ENCODE measurements at regions not wholly inside any gene's neighbourhood (a gene's known extent, or its start where the extent isn't known, plus 50 kb on each side); places are given as distances from the start of the nearest gene placed in this dataset.
"Not testable (repeated sequence)": the region's sequence is repeated elsewhere in the genome, so short reads cannot be mapped to it uniquely, and the experiment has no call there.

DNA sequence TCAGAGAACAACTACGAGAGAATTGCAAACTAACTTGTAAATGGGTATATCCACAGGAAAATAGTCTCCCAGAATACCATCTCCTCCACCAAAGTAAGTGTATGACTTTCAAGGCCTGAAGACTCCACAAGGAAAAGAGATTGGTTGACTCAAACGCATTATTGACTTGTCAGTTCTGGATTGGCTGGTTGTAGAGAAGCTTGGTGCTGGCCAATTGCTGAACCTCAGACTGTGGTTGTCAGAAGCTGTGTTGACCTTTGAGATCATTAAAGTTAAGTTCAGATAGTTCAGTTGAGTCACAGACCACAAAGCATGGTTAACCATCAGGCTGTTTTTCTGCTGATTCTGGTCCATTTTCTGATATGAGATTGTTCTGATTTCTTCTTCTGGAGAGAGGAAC is 388.3 kb downstream of the BMP2 start:
- Histone ChIP-seq H3K36me3 (ENCODE audit: insufficient read depth, low read length) (no peaks in the 10 kb centered on the region), H3K9me3 (ENCODE audit: control insufficient read depth, insufficient read depth, low read length) (no peaks in the 10 kb centered on the region), H3K9ac (ENCODE audit: low read depth, low read length) (no peak overlapping the region), H3K4me1 (ENCODE audit: insufficient read depth, low read length) (no peaks in the 10 kb centered on the region)

DNA sequence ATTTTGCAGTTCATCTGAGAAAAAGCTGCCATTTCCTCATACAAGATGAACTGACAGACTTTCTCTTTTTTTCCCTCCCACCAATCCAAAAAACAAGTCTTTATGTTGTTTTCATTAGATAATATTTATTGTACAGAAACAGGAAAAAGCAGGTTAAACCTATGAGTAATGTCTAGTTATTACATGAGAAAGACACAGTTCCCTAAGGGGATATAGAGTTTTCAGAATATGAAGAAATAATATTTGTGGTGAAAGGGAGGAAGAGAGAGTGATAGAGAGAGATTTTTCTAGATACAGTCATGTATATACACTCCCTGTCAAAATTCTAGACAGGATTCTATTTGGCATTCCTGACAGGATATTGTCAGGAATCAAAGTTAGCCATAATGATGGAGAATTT is 392.4 kb downstream of the BMP2 start:
- Histone ChIP-seq H3K36me3 (ENCODE audit: insufficient read depth, low read length) (no peaks in the 10 kb centered on the region), H3K4me1 (ENCODE audit: insufficient read depth, low read length) (no peaks in the 10 kb centered on the region), H3K9ac (ENCODE audit: low read depth, low read length) (no peak overlapping the region), H3K9me3 (ENCODE audit: control insufficient read depth, insufficient read depth, low read length) (no peaks in the 10 kb centered on the region)

DNA sequence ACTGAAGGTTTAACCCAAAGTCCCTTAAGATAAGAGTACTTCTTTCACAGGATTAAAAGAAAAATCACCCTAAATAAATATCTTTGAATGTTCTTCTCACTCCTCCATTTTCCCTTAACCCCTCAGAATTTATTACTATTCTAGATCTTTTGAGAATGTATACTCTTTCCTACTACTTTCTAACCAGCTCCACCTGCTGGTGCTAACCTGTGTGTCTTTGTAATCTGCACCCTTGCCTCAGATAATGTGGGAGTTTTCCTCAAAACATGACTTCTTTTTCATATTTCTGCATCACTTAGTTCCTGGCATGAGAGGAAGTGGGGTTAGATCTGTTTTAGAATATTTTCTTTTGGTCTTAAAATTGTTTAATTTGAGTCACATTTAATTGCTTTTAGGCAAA is 394.2 kb downstream of the BMP2 start:
- Histone ChIP-seq H3K9ac (ENCODE audit: low read depth, low read length) (no peak overlapping the region), H3K4me1 (ENCODE audit: insufficient read depth, low read length) (no peaks in the 10 kb centered on the region), H3K9me3 (ENCODE audit: control insufficient read depth, insufficient read depth, low read length) (no peaks in the 10 kb centered on the region), H3K36me3 (ENCODE audit: insufficient read depth, low read length) (no peaks in the 10 kb centered on the region)

DNA sequence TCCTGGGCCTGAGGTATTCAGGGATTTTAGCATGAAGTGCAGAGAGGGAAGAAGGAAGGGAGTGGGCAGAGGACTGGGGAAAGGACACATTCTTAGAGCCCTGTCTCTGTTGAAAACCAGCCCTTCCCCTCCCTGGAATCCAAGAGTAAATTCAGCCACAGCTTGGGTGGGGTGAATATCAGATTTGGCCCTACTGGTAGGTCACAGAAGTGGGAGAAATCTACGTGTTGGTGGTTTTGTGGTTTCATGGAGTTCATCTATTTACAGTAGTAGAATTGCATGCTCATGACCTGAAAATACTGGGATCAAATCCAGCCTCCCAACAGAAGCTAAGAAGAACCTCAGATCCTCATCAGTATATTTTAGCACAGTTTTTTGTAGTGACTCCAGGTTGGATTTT is 404.4 kb downstream of the BMP2 start:
- Histone ChIP-seq H3K4me1 (ENCODE audit: insufficient read depth, low read length) (no peaks in the 10 kb centered on the region), H3K9ac (ENCODE audit: low read depth, low read length) (no peak overlapping the region), H3K9me3 (ENCODE audit: control insufficient read depth, insufficient read depth, low read length) (no peaks in the 10 kb centered on the region), H3K36me3 (ENCODE audit: insufficient read depth, low read length) (no peaks in the 10 kb centered on the region)

DNA sequence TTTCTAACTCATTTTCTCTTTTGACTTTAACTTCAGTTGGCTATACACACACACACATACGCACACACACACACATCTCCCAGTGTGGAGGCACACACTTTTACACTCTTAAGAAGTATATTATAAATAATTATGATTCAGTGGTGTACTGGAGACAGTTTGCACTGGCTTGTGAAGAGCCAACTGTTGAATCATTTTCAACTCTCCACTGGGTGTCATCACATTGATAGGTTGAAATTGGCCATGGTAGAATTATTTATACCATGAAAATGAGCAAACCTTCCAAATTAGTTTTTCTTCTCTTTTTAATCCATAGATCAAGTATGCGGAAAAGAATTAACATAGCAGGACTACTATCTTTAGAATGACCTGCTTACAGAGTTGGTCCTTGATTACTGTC is 407.1 kb downstream of the BMP2 start:
- no peak overlapping the region for H3K9ac ChIP-seq (ENCODE audit: low read depth, low read length)
- H3K36me3 ChIP-seq (ENCODE audit: insufficient read depth, low read length): no peaks in the 10 kb centered on the region
- H3K4me1 ChIP-seq (ENCODE audit: insufficient read depth, low read length): no peaks in the 10 kb centered on the region
- H3K9me3 ChIP-seq (ENCODE audit: control insufficient read depth, insufficient read depth, low read length): no peaks in the 10 kb centered on the region

DNA sequence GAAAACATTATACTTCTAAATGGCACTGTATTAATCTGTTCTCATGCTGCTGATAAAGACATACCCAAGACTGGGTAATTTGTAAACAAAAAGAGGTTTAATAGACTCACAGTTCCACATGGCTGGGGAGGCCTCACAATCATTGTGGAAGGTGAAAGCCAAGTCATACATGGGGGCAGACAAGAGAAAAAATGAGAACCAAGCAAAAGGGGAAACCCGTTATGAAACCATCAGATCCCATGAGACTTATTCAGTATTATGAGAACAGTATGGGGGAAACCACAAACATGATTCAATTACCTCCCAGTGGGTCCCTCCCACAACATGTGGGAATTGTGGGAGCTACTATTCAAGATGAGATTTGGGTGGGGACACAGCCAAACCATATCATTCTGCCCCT is 408.3 kb downstream of the BMP2 start:
- not testable (repeated sequence) for H3K4me1 ChIP-seq (ENCODE audit: insufficient read depth, low read length); H3K9ac ChIP-seq (ENCODE audit: low read depth, low read length); H3K36me3 ChIP-seq (ENCODE audit: insufficient read depth, low read length); H3K9me3 ChIP-seq (ENCODE audit: control insufficient read depth, insufficient read depth, low read length)

DNA sequence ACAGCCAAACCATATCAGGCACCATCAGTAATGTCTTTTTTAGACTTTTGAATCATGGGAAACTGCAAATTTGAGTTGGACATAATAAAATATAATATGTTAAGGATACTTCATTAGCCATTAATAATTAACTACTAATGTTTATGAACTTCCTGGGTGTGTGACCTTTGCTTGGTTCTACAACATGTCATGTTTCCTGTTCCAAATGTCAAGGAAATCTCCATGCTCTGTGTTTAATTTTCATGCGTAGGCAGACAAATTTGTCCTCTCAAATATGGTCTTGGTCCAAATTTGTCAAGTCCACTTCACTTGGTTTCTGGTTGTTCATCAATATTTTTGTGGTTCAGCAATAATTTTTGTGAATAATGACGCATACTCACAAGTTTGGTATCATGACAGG is 410.5 kb downstream of the BMP2 start:
- no peaks in the 10 kb centered on the region for H3K4me1 ChIP-seq (ENCODE audit: insufficient read depth, low read length)
- no peaks in the 10 kb centered on the region for H3K36me3 ChIP-seq (ENCODE audit: insufficient read depth, low read length)
- H3K9ac ChIP-seq (ENCODE audit: low read depth, low read length): no peak overlapping the region
- no peaks in the 10 kb centered on the region for H3K9me3 ChIP-seq (ENCODE audit: control insufficient read depth, insufficient read depth, low read length)

DNA sequence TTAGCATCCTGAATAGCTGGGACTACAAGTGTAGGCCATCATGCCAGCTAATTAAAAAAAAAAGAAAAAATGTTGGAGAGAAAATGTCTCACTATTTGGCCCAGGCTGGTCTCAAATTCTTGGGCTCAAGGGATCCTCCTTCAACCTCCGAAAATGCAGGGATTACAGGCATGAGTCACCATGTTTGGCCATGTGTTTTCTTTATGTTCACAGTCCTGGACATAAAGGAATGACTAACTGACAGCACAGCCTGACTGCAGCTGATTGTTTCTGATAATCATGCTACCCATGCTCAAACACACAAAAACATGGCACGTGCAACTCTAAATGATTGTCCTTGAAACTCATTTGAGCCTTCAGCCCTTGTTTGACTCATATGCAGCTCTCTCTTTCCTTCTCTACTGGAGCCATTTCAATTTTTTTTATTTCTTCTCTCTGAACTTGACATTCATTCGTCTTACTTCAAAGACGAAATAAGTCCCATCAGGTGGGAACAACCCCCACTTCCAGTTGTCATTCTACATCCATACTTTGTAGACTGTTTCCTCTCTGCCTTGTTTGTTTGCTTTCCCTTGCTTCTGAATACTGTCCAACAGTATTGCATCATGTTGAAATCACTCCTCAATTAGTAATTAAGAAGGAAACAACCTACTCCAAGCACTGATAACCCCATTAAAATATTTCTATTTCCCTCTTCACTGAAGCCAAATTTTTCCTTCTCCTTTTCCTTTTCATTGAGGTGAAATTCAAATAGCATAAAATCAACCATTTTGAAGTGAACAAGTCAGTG is 413.0 kb downstream of the BMP2 start:
- Histone ChIP-seq H3K4me1 (ENCODE audit: insufficient read depth, low read length) (no peaks in the 10 kb centered on the region), H3K36me3 (ENCODE audit: insufficient read depth, low read length) (no peaks in the 10 kb centered on the region), H3K9me3 (ENCODE audit: control insufficient read depth, insufficient read depth, low read length) (no peaks in the 10 kb centered on the region), H3K9ac (ENCODE audit: low read depth, low read length) (no peak overlapping the region)

DNA sequence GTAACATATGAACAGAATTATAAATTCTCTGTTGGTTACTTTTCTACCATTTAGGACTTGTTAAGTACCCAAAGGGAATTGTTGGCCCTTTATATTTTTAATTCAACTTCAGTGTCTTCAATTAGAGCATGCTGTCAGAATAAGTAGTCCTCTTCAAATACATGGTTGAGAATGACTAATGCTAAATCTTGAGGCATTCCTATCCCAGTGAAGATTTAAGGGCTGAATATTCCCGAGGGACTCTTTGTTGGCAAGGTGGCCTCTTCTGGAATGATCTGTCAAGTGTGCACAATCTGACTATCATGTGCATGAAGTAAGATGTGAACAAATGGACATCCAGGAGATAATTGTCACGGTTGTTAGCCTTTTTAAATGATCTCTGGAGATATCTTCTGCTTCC is 421.7 kb downstream of the BMP2 start:
- H3K9me3 ChIP-seq (ENCODE audit: control insufficient read depth, insufficient read depth, low read length): no peaks in the 10 kb centered on the region
- H3K36me3 ChIP-seq (ENCODE audit: insufficient read depth, low read length): no peaks in the 10 kb centered on the region
- no peaks in the 10 kb centered on the region for H3K4me1 ChIP-seq (ENCODE audit: insufficient read depth, low read length)
- H3K9ac ChIP-seq (ENCODE audit: low read depth, low read length): no peak overlapping the region

DNA sequence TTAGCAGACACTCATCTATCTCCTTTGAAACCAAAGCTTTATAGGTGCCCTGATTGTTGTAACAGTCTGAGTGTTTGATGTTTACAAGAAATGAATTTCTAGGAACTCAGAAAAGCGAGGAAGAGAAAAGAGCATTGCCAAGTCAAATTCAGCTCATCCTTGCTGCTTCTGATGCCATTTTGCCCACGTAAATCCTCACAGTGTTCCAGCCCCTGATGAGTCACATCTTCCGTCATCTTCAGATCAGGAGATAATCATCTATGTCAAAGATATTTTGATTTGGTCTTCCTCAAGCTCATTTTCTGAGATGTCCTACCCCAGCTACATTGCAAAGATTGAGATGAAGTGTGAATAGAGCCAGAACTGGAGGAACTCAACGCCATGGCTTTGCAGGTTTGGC is 426.2 kb downstream of the BMP2 start:
- Histone ChIP-seq H3K4me1 (ENCODE audit: insufficient read depth, low read length) (no peaks in the 10 kb centered on the region), H3K9ac (ENCODE audit: low read depth, low read length) (no peak overlapping the region)

DNA sequence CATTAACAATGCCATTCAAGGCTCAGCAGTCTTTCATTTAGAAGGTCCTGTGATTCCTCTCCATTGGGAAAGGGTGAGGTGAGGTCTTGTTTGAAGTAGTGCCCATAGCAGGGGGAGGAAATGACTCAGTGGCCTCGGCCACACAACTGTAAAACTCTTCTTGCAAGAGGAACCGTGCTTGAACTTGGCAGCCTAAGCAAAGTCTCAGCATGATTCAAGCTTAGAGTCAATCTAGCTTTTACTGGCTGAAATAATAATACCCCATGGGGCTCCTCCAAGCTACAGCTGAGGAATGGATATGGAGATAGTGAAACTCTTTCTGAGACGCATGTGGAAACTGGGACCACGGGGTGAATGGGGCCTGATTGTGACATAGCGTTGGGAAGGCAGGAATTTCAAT is 428.2 kb downstream of the BMP2 start:
- Histone ChIP-seq H3K4me1 (ENCODE audit: insufficient read depth, low read length) (no peaks in the 10 kb centered on the region), H3K9ac (ENCODE audit: low read depth, low read length) (no peak overlapping the region), H3K9me3 (ENCODE audit: control insufficient read depth, insufficient read depth, low read length) (no peaks in the 10 kb centered on the region), H3K36me3 (ENCODE audit: insufficient read depth, low read length) (no peaks in the 10 kb centered on the region)

More for the DNA sequence above, 426.2 kb downstream of the BMP2 start:
- Histone ChIP-seq H3K36me3 (ENCODE audit: insufficient read depth, low read length) (no peaks in the 10 kb centered on the region), H3K9me3 (ENCODE audit: control insufficient read depth, insufficient read depth, low read length) (no peaks in the 10 kb centered on the region)

DNA sequence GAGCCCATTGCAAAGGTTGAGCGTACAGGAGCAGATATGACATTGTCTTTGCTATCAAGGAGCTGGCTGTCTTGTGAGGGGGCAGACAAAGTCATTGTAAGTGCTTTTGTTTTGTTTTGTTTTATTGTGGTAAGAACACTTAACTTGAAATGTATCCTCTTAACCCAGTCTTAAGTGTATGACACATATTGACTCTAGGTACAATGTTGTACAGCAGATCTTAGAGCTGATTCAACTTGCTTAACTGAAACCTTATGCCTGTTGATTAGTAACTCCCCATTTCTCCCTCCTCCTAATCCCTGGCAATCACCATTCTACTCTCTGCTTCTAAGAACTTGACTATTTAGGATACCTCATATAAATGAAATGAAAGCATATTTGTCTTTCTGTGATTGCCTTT is 429.0 kb downstream of the BMP2 start:
- Histone ChIP-seq H3K9me3 (ENCODE audit: control insufficient read depth, insufficient read depth, low read length) (no peaks in the 10 kb centered on the region), H3K4me1 (ENCODE audit: insufficient read depth, low read length) (no peaks in the 10 kb centered on the region), H3K36me3 (ENCODE audit: insufficient read depth, low read length) (no peaks in the 10 kb centered on the region), H3K9ac (ENCODE audit: low read depth, low read length) (no peak overlapping the region)

DNA sequence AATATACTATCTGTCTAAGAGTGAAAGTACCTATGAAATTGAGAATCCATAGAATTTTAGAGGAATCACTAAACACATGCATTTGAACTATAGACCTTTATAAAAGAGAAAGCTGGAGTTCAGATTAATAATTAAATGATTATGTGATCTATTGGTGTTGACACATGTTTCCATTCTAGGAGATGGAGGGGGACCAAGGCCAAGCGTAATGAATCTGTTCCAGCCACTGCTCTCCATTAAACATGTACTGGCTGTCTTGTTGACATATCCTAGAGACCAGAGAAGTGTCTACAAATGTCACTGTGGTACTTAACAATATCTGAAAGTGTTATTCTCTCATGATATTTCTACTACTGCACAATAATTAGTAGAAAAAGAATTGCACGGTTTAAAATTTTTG is 432.4 kb downstream of the BMP2 start:
- Histone ChIP-seq H3K9ac (ENCODE audit: low read depth, low read length) (no peak overlapping the region), H3K4me1 (ENCODE audit: insufficient read depth, low read length) (no peaks in the 10 kb centered on the region), H3K9me3 (ENCODE audit: control insufficient read depth, insufficient read depth, low read length) (no peaks in the 10 kb centered on the region), H3K36me3 (ENCODE audit: insufficient read depth, low read length) (no peaks in the 10 kb centered on the region)

DNA sequence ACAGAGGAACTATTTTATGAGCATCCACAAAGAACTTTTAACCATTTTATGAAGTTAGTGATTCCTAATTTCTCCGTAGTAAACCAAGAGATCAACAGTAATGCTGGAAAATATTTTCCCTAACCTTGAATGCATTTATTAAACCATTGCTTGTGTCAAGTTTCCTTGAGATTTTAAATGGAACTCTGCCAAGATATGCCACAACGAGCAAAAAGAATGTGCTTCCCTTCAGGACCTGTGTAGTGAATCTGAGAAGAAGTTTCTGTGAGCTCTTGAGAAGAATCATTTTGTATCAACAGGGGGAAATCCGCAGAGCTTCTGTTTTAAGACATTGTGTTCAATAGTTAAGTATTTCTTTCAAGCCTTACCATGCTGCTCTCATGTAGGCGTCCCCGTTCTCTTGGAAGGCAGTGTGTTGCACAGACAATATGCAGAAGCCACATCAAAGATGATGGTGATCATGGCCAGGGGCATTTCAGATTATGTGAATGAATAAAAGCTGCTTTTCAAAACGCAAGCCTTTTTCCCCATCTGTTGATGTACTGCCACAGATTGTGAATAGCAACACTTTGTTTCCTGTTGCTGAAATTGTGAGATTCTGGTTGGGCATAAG is 439.8 kb downstream of the BMP2 start:
- no peak overlapping the region for H3K9ac ChIP-seq (ENCODE audit: low read depth, low read length)
- H3K4me1 ChIP-seq (ENCODE audit: insufficient read depth, low read length): no peaks in the 10 kb centered on the region
- H3K36me3 ChIP-seq (ENCODE audit: insufficient read depth, low read length): no peaks in the 10 kb centered on the region
- H3K9me3 ChIP-seq (ENCODE audit: control insufficient read depth, insufficient read depth, low read length): no peaks in the 10 kb centered on the region

DNA sequence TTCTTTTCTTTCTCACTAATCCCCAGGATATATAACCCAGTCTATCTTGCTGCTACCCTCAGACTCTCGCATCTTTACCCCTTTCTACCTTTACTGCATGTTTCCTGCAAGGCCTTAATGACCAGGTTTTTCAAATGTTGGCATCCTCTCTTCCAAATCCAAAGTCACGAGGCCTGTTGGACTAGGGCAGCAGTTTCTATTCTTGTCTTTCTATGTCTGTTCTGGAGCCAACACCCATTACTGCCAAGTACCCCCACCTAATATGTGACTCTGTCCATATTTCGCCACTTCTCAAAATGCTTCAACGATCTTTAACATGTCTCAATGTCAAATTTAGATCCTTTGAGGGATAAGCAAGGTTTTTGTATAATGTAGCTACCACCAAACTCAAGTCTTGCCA is 443.4 kb downstream of the BMP2 start:
- Histone ChIP-seq H3K36me3 (ENCODE audit: insufficient read depth, low read length) (no peaks in the 10 kb centered on the region), H3K9me3 (ENCODE audit: control insufficient read depth, insufficient read depth, low read length) (no peaks in the 10 kb centered on the region), H3K9ac (ENCODE audit: low read depth, low read length) (no peak overlapping the region), H3K4me1 (ENCODE audit: insufficient read depth, low read length) (peaks cover 16% of the 10 kb centered on the region)
